IPS-18c (cell line): ENCODE measurements at regions not wholly inside any gene's neighbourhood (a gene's known extent, or its start where the extent isn't known, plus 50 kb on each side); places are given as distances from the start of the nearest gene placed in this dataset.

Experiments used
- H3K4me3 ChIP-seq: 2 replicates; pipeline ENCODE4 v1.7.0; 2013; ENCODE audit warnings: low read depth, mild to moderate bottlenecking, low read length, moderate library complexity; ENCODE audit not compliant: insufficient read depth
- H3K9me3 ChIP-seq: one replicate; pipeline ENCODE4 v1.6.1; 2013; ENCODE audit warnings: mild to moderate bottlenecking, low read length, moderate library complexity; ENCODE audit not compliant: control insufficient read depth, insufficient read depth

GRCh38 chr16:6864244-6864643 lies 468.4 kb upstream of the RBFOX1 start:
- no peaks in the 10 kb centered on the region for H3K9me3 ChIP-seq

DNA sequence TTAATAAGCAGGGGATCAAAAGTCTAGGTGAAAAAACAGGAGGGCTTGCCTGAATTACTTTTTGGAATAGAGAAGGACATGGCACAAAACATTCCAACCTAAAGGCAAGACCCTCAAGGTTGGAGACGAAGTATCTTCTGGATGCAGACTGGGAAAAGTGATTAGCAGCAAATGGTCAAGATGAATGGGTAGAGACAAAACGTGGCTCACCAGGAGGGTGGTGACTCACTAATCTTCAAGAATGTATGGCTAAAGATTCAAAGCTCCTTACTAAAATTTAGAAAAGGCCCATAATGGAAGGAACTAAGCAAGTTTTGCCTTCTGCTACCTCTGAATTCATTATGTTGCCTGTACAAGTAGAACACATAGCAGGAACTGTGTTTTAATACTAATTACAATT lies 469.5 kb upstream of the RBFOX1 start:
- no peaks in the 10 kb centered on the region for H3K9me3 ChIP-seq
- no peak overlapping the region for H3K4me3 ChIP-seq

More at GRCh38 chr16:6864244-6864643, 468.4 kb upstream of the RBFOX1 start:
- no peak overlapping the region for H3K4me3 ChIP-seq

DNA sequence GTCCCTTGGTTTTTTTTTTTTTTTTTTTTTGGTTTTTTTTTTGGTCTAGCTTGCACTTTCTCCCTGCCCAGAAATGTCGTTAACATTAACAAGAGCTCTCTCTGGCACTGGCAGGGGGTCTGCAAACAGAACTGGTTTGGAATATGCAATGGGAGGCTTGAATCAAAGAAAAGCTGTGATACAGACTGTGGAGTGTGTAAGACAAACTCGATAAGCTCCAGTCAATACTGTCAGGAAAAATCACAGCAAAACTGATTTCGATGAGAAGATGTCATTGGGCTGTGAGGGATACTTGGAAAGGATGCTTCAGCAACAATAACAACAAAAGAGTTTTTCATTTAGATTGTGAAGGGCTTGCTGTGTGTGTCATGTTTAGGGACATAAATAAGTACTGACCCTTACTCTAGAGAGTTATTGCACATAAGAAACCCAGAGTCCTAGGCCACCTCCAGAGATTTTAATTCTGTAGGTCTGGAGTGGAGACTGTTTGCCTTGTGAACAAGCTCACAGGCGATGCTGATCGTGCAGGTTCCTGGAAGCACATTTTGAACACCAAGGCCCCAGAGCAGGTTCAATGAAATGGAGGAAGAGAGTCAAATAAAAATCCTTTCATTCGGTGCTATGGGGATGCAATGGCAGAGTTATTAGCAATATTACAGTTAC lies 470.7 kb upstream of the RBFOX1 start:
- no peaks in the 10 kb centered on the region for H3K9me3 ChIP-seq

GRCh38 chr16:6861135-6861814 lies 471.4 kb upstream of the RBFOX1 start:
- Histone ChIP-seq H3K9me3 (no peaks in the 10 kb centered on the region), H3K4me3 (no peak overlapping the region)

More for the DNA sequence above, 470.7 kb upstream of the RBFOX1 start:
- no peak overlapping the region for H3K4me3 ChIP-seq

DNA sequence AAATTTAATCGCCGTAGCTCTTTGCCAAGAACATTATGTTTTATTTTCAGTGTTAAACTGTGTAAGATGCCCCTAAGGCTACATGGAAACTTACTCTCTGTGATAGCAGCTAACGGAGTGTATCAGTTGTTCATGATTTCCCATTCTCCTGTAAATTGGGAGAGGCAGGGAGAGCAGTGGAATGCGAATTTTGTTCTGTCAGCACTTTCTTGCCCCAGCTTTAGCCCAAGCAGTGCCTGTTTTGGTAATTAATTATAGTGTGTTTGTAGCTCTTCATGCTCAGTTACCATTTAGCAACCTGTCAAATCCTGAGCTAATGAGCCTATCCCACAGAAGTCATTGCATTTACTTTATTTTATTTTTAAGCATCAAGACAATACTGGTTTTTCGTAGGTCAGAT lies 475.1 kb upstream of the RBFOX1 start:
- Histone ChIP-seq H3K9me3 (no peaks in the 10 kb centered on the region), H3K4me3 (no peak overlapping the region)

DNA sequence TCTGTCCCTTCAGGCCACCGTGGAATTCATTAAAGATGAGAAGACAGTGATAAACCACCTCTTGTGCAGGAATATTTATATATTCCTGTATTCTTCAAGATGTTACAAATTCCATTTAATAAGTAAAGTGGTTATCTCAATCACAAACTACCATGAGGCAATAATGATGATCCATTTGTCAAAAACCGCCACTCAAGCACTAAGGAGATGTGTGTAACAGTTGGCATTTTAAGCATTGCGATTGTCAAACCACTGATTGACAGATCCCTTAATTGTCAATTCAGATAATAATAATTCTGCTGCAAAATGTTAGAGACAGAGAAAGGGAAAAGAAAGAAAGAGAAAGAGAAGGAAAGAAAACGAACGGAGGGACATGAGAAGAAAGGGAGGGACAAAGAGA lies 476.1 kb upstream of the RBFOX1 start:
- Histone ChIP-seq H3K4me3 (no peak overlapping the region), H3K9me3 (no peaks in the 10 kb centered on the region)

DNA sequence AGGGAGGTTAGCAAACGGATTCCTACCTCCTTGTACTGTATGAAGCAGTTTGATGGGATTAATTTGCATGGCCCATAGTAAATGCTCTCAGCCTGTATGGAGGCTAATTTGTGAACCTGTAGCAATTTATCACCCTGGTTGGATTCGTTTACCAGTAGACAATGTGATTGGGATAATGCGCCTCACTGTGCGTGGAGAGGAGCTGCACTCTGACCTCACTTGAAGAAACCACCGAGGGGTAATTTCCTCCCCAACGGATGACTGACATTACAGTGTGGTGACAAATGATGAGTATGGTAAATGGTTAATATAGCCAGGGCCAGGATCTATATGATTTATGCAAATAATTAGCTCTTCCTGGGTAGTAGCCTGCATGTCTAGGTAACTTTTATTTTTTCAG lies 479.1 kb upstream of the RBFOX1 start:
- Histone ChIP-seq H3K4me3 (no peak overlapping the region), H3K9me3 (no peaks in the 10 kb centered on the region)

- Histone ChIP-seq H3K4me3 (no peak overlapping the region), H3K9me3 (no peaks in the 10 kb centered on the region)
These were observed 479.9 kb upstream of the RBFOX1 start for GRCh38 chr16:6852643-6853225.

DNA sequence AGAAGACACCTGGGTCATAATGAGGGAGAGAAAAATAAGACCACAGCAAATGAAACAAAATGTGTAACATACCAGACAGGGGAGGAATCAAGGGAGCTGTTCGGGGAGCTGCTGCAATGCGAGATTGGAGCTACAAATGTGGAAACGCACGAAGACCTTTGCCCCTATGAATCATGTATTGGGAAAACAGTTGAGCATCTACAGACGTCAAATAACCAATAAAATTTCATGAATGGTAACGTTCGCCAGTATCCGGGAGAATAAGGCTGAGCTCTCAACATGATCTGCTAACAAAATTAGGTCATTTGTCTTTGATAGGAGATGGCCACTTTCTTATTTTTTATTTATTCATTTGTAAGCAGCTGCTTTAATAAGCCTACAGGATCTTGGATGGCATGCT lies 486.2 kb upstream of the RBFOX1 start:
- Histone ChIP-seq H3K9me3 (no peaks in the 10 kb centered on the region), H3K4me3 (no peak overlapping the region)

DNA sequence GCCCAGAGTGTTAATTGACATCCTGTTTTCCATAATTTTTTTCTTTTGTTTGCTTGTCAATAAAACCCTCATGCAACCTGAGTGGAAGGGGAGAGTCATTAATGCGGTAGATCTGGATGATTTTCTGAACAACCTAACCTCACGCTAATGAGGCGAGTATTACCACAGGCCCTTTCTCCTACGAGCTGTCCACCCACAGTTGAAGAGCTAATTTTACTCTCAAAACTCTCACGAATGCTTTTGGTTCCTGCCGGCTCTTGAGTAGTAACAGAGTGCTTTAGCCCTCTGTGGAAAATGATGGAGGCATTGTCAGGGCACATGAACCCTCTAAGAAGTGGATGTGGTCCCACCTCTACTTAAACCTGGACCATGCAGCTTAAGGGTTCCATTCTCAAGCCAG lies 491.3 kb upstream of the RBFOX1 start:
- Histone ChIP-seq H3K9me3 (no peaks in the 10 kb centered on the region), H3K4me3 (no peak overlapping the region)

DNA sequence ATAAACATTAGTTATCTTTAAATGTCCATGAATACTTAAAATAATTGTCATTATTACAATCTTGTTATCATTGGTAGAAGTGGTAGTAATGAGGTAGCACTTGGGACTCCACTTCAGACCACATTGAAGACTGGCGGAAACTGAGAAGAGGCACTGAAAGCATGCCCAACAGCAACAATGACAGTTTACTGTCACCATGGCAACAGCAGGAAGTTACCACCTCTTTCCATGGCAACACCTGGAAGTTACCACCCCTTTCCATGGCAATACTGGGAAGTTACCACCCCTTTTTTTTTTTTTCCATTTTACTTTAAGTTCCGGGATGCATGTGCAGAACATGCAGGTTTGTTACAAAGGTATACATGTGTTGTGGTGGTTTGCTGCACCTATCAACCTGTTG lies 494.9 kb upstream of the RBFOX1 start:
- H3K4me3 ChIP-seq: no peak overlapping the region
- H3K9me3 ChIP-seq: no peaks in the 10 kb centered on the region

DNA sequence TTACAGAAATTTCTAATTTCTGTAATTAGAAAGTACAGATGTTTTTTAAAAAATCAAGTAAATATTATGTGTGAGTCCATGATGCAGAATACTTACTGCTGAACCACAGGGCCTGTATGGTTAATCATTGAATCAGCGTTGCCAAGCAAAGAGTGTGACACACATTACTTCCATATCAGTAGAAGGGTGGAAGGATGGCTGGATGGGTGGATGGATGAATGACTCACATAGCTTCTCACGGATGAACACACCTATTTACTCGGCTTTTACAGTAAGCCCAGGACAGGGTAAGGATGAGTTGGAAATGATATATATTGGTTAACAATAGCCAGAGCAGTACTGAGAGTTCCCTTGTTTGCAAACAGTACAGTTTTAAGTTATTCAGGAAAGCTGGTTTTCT lies 495.9 kb upstream of the RBFOX1 start:
- Histone ChIP-seq H3K4me3 (no peak overlapping the region), H3K9me3 (no peaks in the 10 kb centered on the region)

GRCh38 chr16:6835941-6836340 lies 496.7 kb upstream of the RBFOX1 start:
- H3K9me3 ChIP-seq: no peaks in the 10 kb centered on the region
- H3K4me3 ChIP-seq: no peak overlapping the region

- Histone ChIP-seq H3K9me3 (no peaks in the 10 kb centered on the region), H3K4me3 (no peak overlapping the region)
These were observed 497.1 kb upstream of the RBFOX1 start for GRCh38 chr16:6835516-6835915.

GRCh38 chr16:6828690-6829089 lies 504.0 kb upstream of the RBFOX1 start:
- H3K4me3 ChIP-seq: no peak overlapping the region

DNA sequence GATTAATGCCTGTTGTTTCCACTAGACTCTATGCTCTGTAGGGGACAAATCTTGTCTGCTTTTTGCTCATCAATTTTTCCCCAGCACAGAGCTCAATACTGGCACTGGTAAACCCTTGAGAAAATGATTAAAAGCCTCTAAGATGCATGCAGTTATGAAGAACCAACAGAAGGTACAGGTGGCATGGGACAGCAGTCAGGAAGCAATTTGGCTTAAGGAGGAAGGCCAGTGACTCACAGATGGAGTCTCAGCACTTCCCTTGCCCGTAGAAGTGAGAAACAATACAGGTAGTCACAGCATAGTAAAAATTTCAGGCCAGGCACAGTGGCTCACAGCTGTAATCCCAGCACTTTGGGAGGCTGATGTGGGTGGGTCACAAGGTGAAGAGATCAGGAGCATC lies 504.7 kb upstream of the RBFOX1 start:
- no peak overlapping the region for H3K4me3 ChIP-seq
- no peaks in the 10 kb centered on the region for H3K9me3 ChIP-seq

More at GRCh38 chr16:6828690-6829089, 504.0 kb upstream of the RBFOX1 start:
- no peaks in the 10 kb centered on the region for H3K9me3 ChIP-seq

DNA sequence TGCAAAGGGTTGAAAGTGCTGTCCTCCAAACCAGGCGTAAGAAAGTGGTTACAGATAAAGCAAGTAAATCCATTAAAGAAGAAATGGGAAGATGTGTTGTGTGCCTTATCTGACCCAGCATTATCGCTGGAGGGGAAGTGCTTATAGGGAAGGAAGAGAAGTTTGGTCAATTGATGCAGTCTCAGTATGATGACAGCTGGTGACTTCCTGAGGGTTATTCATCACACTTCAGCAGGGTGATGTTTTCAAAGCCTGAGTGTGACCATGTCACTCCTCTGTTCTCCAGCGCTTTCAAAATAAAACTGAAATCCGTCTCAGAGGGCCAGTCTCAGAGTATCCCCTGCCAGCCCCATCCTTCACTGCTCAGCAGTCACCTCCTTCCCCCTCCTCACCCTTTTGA lies 505.4 kb upstream of the RBFOX1 start:
- Histone ChIP-seq H3K4me3 (no peak overlapping the region), H3K9me3 (no peaks in the 10 kb centered on the region)

GRCh38 chr16:6822041-6822440 lies 510.6 kb upstream of the RBFOX1 start:
- Histone ChIP-seq H3K4me3 (no peak overlapping the region), H3K9me3 (no peaks in the 10 kb centered on the region)
